Aorta (tissue), 5 donors: ENCODE measurements at regions not wholly inside any gene's neighbourhood (a gene's known extent, or its start where the extent isn't known, plus 50 kb on each side); places are given as distances from the start of the nearest gene placed in this dataset.

Experiments used
- ATAC-seq: fragments of 200-7000 bp; cut with Tn5 transposase; one replicate; pipeline ENCODE4 v1.9.1; 2022; ENCODE audit warnings: moderate library complexity; ENCODE audit not compliant: low FRiP score
- DNase-seq, 2 donors: peaks; one replicate each; pipeline ENCODE4 v3.0.0-alpha.2; 2020
- H3K27ac ChIP-seq, 2 donors: one replicate each; pipeline ENCODE4 v1.5.1; 2013; ENCODE audit warnings: low read length in 2 of 2, mild to moderate bottlenecking in 2 of 2, moderate library complexity in 2 of 2, control low read depth in 1 of 2, inconsistent platforms in 1 of 2, low read depth in 1 of 2
- H3K27me3 ChIP-seq, 2 donors: one replicate each; pipeline ENCODE4 v1.6.1; 2013; ENCODE audit warnings: control low read depth in 1 of 2, low read length in 1 of 2, mild to moderate bottlenecking in 1 of 2, moderate library complexity in 1 of 2; ENCODE audit not compliant: insufficient read depth in 2 of 2, control insufficient read depth in 1 of 2
- H3K36me3 ChIP-seq, 2 donors: one replicate each; pipeline ENCODE4 v1.6.1; 2013; ENCODE audit warnings: control low read depth in 1 of 2, low read length in 1 of 2, mild to moderate bottlenecking in 1 of 2; ENCODE audit not compliant: insufficient read depth in 2 of 2, control insufficient read depth in 1 of 2
- H3K4me1 ChIP-seq, 2 donors: one replicate each; pipeline ENCODE4 v1.6.1; 2013; ENCODE audit warnings: low read length in 2 of 2, control low read depth in 1 of 2, mild to moderate bottlenecking in 1 of 2, moderate library complexity in 1 of 2; ENCODE audit not compliant: insufficient read depth in 2 of 2, control insufficient read depth in 1 of 2
- H3K4me3 ChIP-seq, 2 donors: one replicate each; pipeline ENCODE4 v1.5.1; 2013; ENCODE audit warnings: low read length in 2 of 2, control low read depth in 1 of 2, mild to moderate bottlenecking in 1 of 2
- H3K9me3 ChIP-seq: one replicate; pipeline ENCODE4 v1.6.1; 2013; ENCODE audit warnings: mild to moderate bottlenecking, low read length; ENCODE audit not compliant: control insufficient read depth
- WGBS, 2 donors: extraction: QIAGEN DNeasy Blood & Tissue Kit; methylation state at CpG; one replicate each; pipeline ENCODE4 v1.1.7; 2013; 5-methylcytosine and 5-hydroxymethylcytosine counted together
- intact Hi-C, 2 donors: fragments of 100-400 bp; cut with DNase I; formaldehyde crosslinking; loops; one replicate each; pipeline versions ENCODE4 v1.14.2 to v1.15.0; 2022
- donor health status: healthy with polysubstance abuse.
- donor health status: Bipolar disorder and iron deficiency.
- donor health status: DM: no; HTN: no; CAD: no.
- donor health status: DM: no; HTN: no; CAD: no.
- donor health status: DM: yes; HTN: yes; CAD: no.

- no peak for DNase-seq
- Histone ChIP-seq H3K4me1 (peaks cover 0 to 5% of the 10 kb centered on the region in 2 donors), H3K9me3 (no peaks in the 10 kb centered on the region), H3K36me3 (no peaks in the 10 kb centered on the region), H3K4me3 (no peak overlapping the region), H3K27me3 (no peaks in the 10 kb centered on the region), H3K27ac (no peak overlapping the region)
- intact Hi-C loops, result loop anchor here in 1 of 2 donors (5.0 kb wide), 1 partner anchor 161 kb away; the partner anchor contains the start of gene SPSB1
- 83 to 86% methylated on average over 13 of the region's 13 CpGs for WGBS, 2 donors
- ATAC-seq, result no peak
Measured at GRCh38 chr1:9453375-9453774, 85.9 kb upstream of the SLC25A33 start.

- no peaks in the 10 kb centered on the region for H3K9me3 ChIP-seq
- whole genome bisulfite sequencing, 2 donors, result 40 to 44% methylated on average over 13 of the region's 13 CpGs
- no peak overlapping the region for H3K4me3 ChIP-seq
- H3K4me1 ChIP-seq, result peaks cover 0 to 3% of the 10 kb centered on the region in 2 donors
- H3K27ac ChIP-seq, result no peak overlapping the region
- H3K36me3 ChIP-seq, result no peaks in the 10 kb centered on the region
- no peak for ATAC-seq
- intact Hi-C loops, result loop anchor here in 1 of 2 donors (5.0 kb wide), 1 partner anchor 162 kb away; the partner anchor contains the start of gene SPSB1
- H3K27me3 ChIP-seq, result no peaks in the 10 kb centered on the region
- DNase-seq, result no peak
Measured at GRCh38 chr1:9453779-9454418, 85.4 kb upstream of the SLC25A33 start.

- no peaks in the 10 kb centered on the region for H3K36me3 ChIP-seq
- no peak overlapping the region for H3K4me3 ChIP-seq
- H3K9me3 ChIP-seq, result no peaks in the 10 kb centered on the region
- WGBS, 2 donors, result 92 to 95% methylated on average over 13 of the region's 13 CpGs
- H3K27ac ChIP-seq, result no peak overlapping the region
- ATAC-seq (no peak), DNase-seq (no peak)
- intact Hi-C loops, result loop anchor here in 1 of 2 donors (5.0 kb wide), 1 partner anchor 162 kb away; the partner anchor contains the start of gene SPSB1
- H3K27me3 ChIP-seq, result no peaks in the 10 kb centered on the region
- H3K4me1 ChIP-seq, result peaks cover 0 to 3% of the 10 kb centered on the region in 2 donors
Measured at GRCh38 chr1:9454494-9455066, 84.7 kb upstream of the SLC25A33 start.

GRCh38 chr1:9455487-9456234, 83.6 kb upstream of the SLC25A33 start:
- intact Hi-C loops, result loop anchor here in 1 of 2 donors (2.0 kb wide), 2 partner anchors 167 to 189 kb away; no protein-coding TSS in a partner anchor
- H3K36me3 ChIP-seq, result no peaks in the 10 kb centered on the region
- ATAC-seq (peak; percentile 89), DNase-seq (peak; percentile 84 to 91)
- H3K4me3 ChIP-seq, result no peak overlapping the region
- no peaks in the 10 kb centered on the region for H3K9me3 ChIP-seq
- H3K27me3 ChIP-seq, result no peaks in the 10 kb centered on the region
- WGBS, 2 donors, result 38 to 42% methylated on average over 22 of the region's 22 CpGs
- H3K27ac ChIP-seq, result no peak overlapping the region
- no peaks in the 10 kb centered on the region for H3K4me1 ChIP-seq

- WGBS, 2 donors, result 94 to 97% methylated on average over 4 of the region's 4 CpGs
- H3K27ac ChIP-seq, result no peak overlapping the region
- intact Hi-C loops, result loop anchor here in 1 of 2 donors (2.0 kb wide), 2 partner anchors 168 to 190 kb away; no protein-coding TSS in a partner anchor
- H3K36me3 ChIP-seq, result no peaks in the 10 kb centered on the region
- ATAC-seq (no peak), DNase-seq (no peak)
- no peaks in the 10 kb centered on the region for H3K9me3 ChIP-seq
- H3K27me3 ChIP-seq, result no peaks in the 10 kb centered on the region
- no peaks in the 10 kb centered on the region for H3K4me1 ChIP-seq
- H3K4me3 ChIP-seq, result no peak overlapping the region
Measured at GRCh38 chr1:9456833-9457232, 82.4 kb upstream of the SLC25A33 start.

- ATAC-seq, result no peak
- no peaks in the 10 kb centered on the region for H3K4me1 ChIP-seq
- 84 to 85% methylated on average over 10 of the region's 10 CpGs for WGBS, 2 donors
- H3K4me3 ChIP-seq, result no peak overlapping the region
- no peak overlapping the region for H3K27ac ChIP-seq
- intact Hi-C loops, result no loop called here
- no peaks in the 10 kb centered on the region for H3K9me3 ChIP-seq
- no peak for DNase-seq
- H3K27me3 ChIP-seq, result no peaks in the 10 kb centered on the region
- H3K36me3 ChIP-seq, result no peaks in the 10 kb centered on the region
Measured at GRCh38 chr1:9459816-9460407, 79.4 kb upstream of the SLC25A33 start.

GRCh38 chr1:9465640-9466039, 73.6 kb upstream of the SLC25A33 start:
- ATAC-seq, result peak; percentile 37
- WGBS, 2 donors, result 81 to 82% methylated on average over 9 of the region's 9 CpGs

More at GRCh38 chr1:9465640-9466039, 73.6 kb upstream of the SLC25A33 start:
- H3K9me3 ChIP-seq, result no peaks in the 10 kb centered on the region
- no peak overlapping the region for H3K4me3 ChIP-seq
- no peaks in the 10 kb centered on the region for H3K27me3 ChIP-seq
- no peaks in the 10 kb centered on the region for H3K4me1 ChIP-seq
- H3K27ac ChIP-seq, result no peak overlapping the region
- no peaks in the 10 kb centered on the region for H3K36me3 ChIP-seq
- intact Hi-C loops, result no loop called here
- no peak for DNase-seq
